Epidermal melanocyte (primary cell): ENCODE measurements at regions not wholly inside any gene's neighbourhood (a gene's known extent, or its start where the extent isn't known, plus 50 kb on each side); places are given as distances from the start of the nearest gene placed in this dataset.
"Not testable (repeated sequence)": the region's sequence is repeated elsewhere in the genome, so short reads cannot be mapped to it uniquely, and the experiment has no call there.

Source experiments
- DNase-seq: peaks from one replicate; pipeline ENCODE4 v3.0.0; 2011; ENCODE audit warnings: low spot score; ENCODE audit not compliant: insufficient read length

GRCh38 chr9:29068461-29068860 lies 1495.2 kb upstream of the C9orf72 start:
- no peak for DNase-seq

GRCh38 chr9:29069376-29069775 lies 1496.1 kb upstream of the C9orf72 start:
- no peak for DNase-seq

GRCh38 chr9:29078063-29078666 lies 1504.9 kb upstream of the C9orf72 start:
- DNase-seq, result no peak

GRCh38 chr9:29100762-29101161 lies 1527.5 kb upstream of the C9orf72 start:
- no peak for DNase-seq

GRCh38 chr9:29104166-29104565 lies 1530.9 kb upstream of the C9orf72 start:
- not testable (repeated sequence) for DNase-seq

- DNase-seq, result no peak
Observed at GRCh38 chr9:29118555-29118954, 1545.3 kb upstream of the C9orf72 start.

GRCh38 chr9:29126783-29127182 lies 1553.5 kb upstream of the C9orf72 start:
- no peak for DNase-seq

GRCh38 chr9:29129763-29130162 lies 1556.5 kb upstream of the C9orf72 start:
- no peak for DNase-seq

GRCh38 chr9:29144476-29144875 lies 1571.2 kb upstream of the C9orf72 start:
- no peak for DNase-seq

GRCh38 chr9:29150606-29151005 lies 1577.3 kb upstream of the C9orf72 start:
- DNase-seq, result no peak

GRCh38 chr9:29160763-29161353 lies 1587.6 kb upstream of the C9orf72 start:
- no peak for DNase-seq

GRCh38 chr9:29174136-29174535 lies 1600.9 kb upstream of the C9orf72 start:
- DNase-seq, result no peak

GRCh38 chr9:29176231-29176630 lies 1603.0 kb upstream of the C9orf72 start:
- DNase-seq, result no peak

- DNase-seq, result no peak
Observed at GRCh38 chr9:29176786-29177185, 1603.5 kb upstream of the C9orf72 start.

GRCh38 chr9:29183971-29184370 lies 1610.7 kb upstream of the C9orf72 start:
- no peak for DNase-seq

GRCh38 chr9:29188771-29189170 lies 1615.5 kb upstream of the C9orf72 start:
- not testable (repeated sequence) for DNase-seq

- not testable (repeated sequence) for DNase-seq
Observed at GRCh38 chr9:29189221-29189620, 1615.9 kb upstream of the C9orf72 start.

GRCh38 chr9:29198861-29199260 lies 1625.6 kb upstream of the C9orf72 start:
- DNase-seq, result no peak

- no peak for DNase-seq
Observed at GRCh38 chr9:29199975-29200374, 1626.7 kb upstream of the C9orf72 start.

GRCh38 chr9:29200650-29201049 lies 1627.4 kb upstream of the C9orf72 start:
- DNase-seq, result no peak

- no peak for DNase-seq
Observed at GRCh38 chr9:29203244-29203930, 1630.1 kb upstream of the C9orf72 start.

GRCh38 chr9:29208670-29209069 lies 1635.4 kb upstream of the C9orf72 start:
- DNase-seq, result no peak

- DNase-seq, result no peak
Observed at GRCh38 chr9:29209748-29210291, 1636.5 kb upstream of the C9orf72 start.
